ENCODE measurements at regions not wholly inside any gene's neighbourhood (a gene's known extent, or its start where the extent isn't known, plus 50 kb on each side); places are given as distances from the start of the nearest gene placed in this dataset.

GRCh38 chr2:238967978-238968360, 120.1 kb downstream of the TWIST2 start:
- 73% methylated on average over 8 of the region's 8 CpGs for WGBS (ENCODE audit: low lambda C conversion rate, missing lambda C conversion rate)
- no peak for DNase-seq (ENCODE audit: low spot score)
- Histone ChIP-seq H3K79me2 (no peaks in the 10 kb centered on the region), H3K36me3 (replicated peaks; ENCODE audit: insufficient read depth, low read depth) (no peaks in the 10 kb centered on the region), H3K4me3 (no peak overlapping the region), H3K9me2 (replicated peaks; ENCODE audit: insufficient read depth) (no peaks in the 10 kb centered on the region), H3K4me2 (no peak overlapping the region), H3K27me3 (no peaks in the 10 kb centered on the region), H3K9me3 (ENCODE audit: low read depth) (no peaks in the 10 kb centered on the region), H2AFZ (no peak overlapping the region), H3K4me1 (ENCODE audit: insufficient read depth) (no peaks in the 10 kb centered on the region), H3K27ac (no peak overlapping the region), H4K20me1 (ENCODE audit: insufficient read depth, poor library complexity, severe bottlenecking) (no peaks in the 10 kb centered on the region)
- TF ChIP-seq EZH2phosphoT487 (IDR thresholded peaks at IDR 0.05; ENCODE audit: low read depth, severe bottlenecking, unreplicated experiment) (no peak), CTCF (IDR thresholded peaks at IDR 0.05; ENCODE audit: poor library complexity) (no peak), EZH2 (IDR thresholded peaks at IDR 0.05; ENCODE audit: borderline replicate concordance) (no peak)

DNA sequence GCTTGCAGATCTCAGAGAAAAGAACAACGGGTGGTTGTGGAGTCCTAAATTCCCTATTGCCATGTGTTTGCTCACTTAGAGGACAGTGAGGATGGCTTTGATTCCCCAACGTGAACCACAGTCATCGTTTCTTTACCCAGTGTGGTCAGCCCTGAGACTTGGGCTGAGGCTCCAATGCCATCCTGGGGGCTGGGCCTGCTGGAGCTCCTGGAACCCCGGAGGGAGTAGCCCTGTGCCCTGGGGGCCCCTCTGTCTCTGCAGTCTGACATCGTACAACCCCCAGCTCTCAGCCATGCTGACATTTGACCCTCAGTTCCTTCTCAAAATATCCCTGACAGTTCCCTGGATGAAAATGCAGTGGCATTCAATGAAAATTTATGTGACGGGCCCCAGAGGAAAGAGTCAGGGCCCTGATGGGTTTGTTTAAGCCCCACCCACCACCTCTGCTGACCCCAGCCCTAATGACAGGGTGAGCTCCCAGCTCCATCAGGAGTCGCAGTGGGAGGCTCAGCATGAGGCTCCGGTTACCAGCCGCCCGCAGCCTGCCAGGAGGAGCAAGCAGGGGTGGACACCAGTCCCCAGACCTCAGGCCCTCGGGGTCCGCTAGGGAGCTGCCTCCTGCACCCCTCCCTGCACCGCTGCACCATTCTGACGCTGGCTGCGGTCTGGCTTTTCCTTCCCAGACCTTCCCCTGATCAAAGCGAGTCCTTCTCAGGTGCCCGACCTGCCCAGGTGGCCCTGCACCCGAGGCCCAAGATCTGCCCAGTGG, 120.9 kb downstream of the TWIST2 start:
- H3K4me3 ChIP-seq = no peak overlapping the region
- no peak for TF ChIP-seq EZH2 (IDR thresholded peaks at IDR 0.05; ENCODE audit: borderline replicate concordance)
- no peak for TF ChIP-seq EZH2phosphoT487 (IDR thresholded peaks at IDR 0.05; ENCODE audit: low read depth, severe bottlenecking, unreplicated experiment)
- no peak for TF ChIP-seq CTCF (IDR thresholded peaks at IDR 0.05; ENCODE audit: poor library complexity)
- DNase-seq (ENCODE audit: low spot score) = no peak
- 73% methylated on average over 17 of the region's 18 CpGs for WGBS (ENCODE audit: low lambda C conversion rate, missing lambda C conversion rate)
- H3K79me2 ChIP-seq = no peaks in the 10 kb centered on the region
- H2AFZ ChIP-seq = no peak overlapping the region
- H3K9me3 ChIP-seq (ENCODE audit: low read depth) = no peaks in the 10 kb centered on the region
- no peak overlapping the region for H3K4me2 ChIP-seq
- no peaks in the 10 kb centered on the region for H3K4me1 ChIP-seq (ENCODE audit: insufficient read depth)
- H3K36me3 ChIP-seq (replicated peaks; ENCODE audit: insufficient read depth, low read depth) = no peaks in the 10 kb centered on the region
- no peaks in the 10 kb centered on the region for H4K20me1 ChIP-seq (ENCODE audit: insufficient read depth, poor library complexity, severe bottlenecking)
- no peaks in the 10 kb centered on the region for H3K9me2 ChIP-seq (replicated peaks; ENCODE audit: insufficient read depth)
- no peaks in the 10 kb centered on the region for H3K27me3 ChIP-seq
- no peak overlapping the region for H3K27ac ChIP-seq

DNA sequence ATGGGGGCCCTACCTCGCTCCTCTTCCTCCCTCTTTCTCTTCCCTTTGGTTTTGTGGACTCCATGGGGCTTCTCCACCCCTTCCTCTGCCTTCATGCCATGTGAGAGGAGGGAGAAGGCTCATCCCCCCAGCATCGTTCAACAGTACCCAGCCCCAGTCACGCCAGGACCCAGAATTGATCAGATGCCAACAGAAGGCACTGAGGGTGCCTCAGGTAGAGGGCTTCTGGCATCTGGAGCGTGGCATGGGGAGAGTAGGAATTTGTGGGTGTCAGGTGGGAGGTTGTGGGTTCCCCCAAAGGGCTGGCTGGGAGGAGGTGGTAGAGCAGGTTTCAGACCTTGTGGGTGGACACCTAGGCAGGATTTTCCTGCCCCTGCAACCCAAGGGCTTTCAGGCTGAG, 122.0 kb downstream of the TWIST2 start:
- WGBS (ENCODE audit: low lambda C conversion rate, missing lambda C conversion rate) = 95% methylated on average over 4 of the region's 4 CpGs
- Histone ChIP-seq H3K4me2 (no peak overlapping the region), H4K20me1 (ENCODE audit: insufficient read depth, poor library complexity, severe bottlenecking) (no peaks in the 10 kb centered on the region), H3K4me3 (no peak overlapping the region), H3K4me1 (ENCODE audit: insufficient read depth) (no peaks in the 10 kb centered on the region), H3K27me3 (no peaks in the 10 kb centered on the region), H3K9me3 (ENCODE audit: low read depth) (no peaks in the 10 kb centered on the region), H3K27ac (no peak overlapping the region), H3K36me3 (replicated peaks; ENCODE audit: insufficient read depth, low read depth) (no peaks in the 10 kb centered on the region), H3K79me2 (no peaks in the 10 kb centered on the region), H3K9me2 (replicated peaks; ENCODE audit: insufficient read depth) (no peaks in the 10 kb centered on the region), H2AFZ (no peak overlapping the region)
- no peak for DNase-seq (ENCODE audit: low spot score)
- TF ChIP-seq EZH2 (IDR thresholded peaks at IDR 0.05; ENCODE audit: borderline replicate concordance) (no peak), CTCF (IDR thresholded peaks at IDR 0.05; ENCODE audit: poor library complexity) (no peak), EZH2phosphoT487 (IDR thresholded peaks at IDR 0.05; ENCODE audit: low read depth, severe bottlenecking, unreplicated experiment) (no peak)

Measured in hepatocyte (in vitro differentiated cells).